Activated CD4-positive, CD25-positive, alpha-beta regulatory T cell (primary cell): ENCODE measurements at regions not wholly inside any gene's neighbourhood (a gene's known extent, or its start where the extent isn't known, plus 50 kb on each side); places are given as distances from the start of the nearest gene placed in this dataset.
"Not testable (repeated sequence)": the region's sequence is repeated elsewhere in the genome, so short reads cannot be mapped to it uniquely, and the experiment has no call there.

ENCODE experiments used
- DNase-seq, 4 experiments: peaks; one replicate each; lab custom pipeline; 2025; lab: John Stamatoyannopoulos, UW

GRCh38 chr14:105678057-105678456 lies 151.7 kb downstream of the TMEM121 start:
- DNase-seq = not testable (repeated sequence)

GRCh38 chr14:105678996-105679958 lies 152.9 kb downstream of the TMEM121 start:
- DNase-seq = not testable (repeated sequence)

- not testable (repeated sequence) for DNase-seq
Observed at GRCh38 chr14:105679959-105680735, 153.8 kb downstream of the TMEM121 start.

GRCh38 chr14:105680736-105681098 lies 154.3 kb downstream of the TMEM121 start:
- DNase-seq = not testable (repeated sequence)

GRCh38 chr14:105681606-105682185 lies 155.3 kb downstream of the TMEM121 start:
- DNase-seq = not testable (repeated sequence)

GRCh38 chr14:105682442-105682841 lies 156.1 kb downstream of the TMEM121 start:
- not testable (repeated sequence) for DNase-seq

- no peak for DNase-seq
Observed at GRCh38 chr14:105682956-105683570, 156.7 kb downstream of the TMEM121 start.

- DNase-seq = not testable (repeated sequence)
Observed at GRCh38 chr14:105684056-105684455, 157.7 kb downstream of the TMEM121 start.

GRCh38 chr14:105684597-105684996 lies 158.2 kb downstream of the TMEM121 start:
- DNase-seq = not testable (repeated sequence)

- no peak for DNase-seq
Observed at GRCh38 chr14:105685003-105685402, 158.6 kb downstream of the TMEM121 start.

- DNase-seq = not testable (repeated sequence)
Observed at GRCh38 chr14:105685605-105686004, 159.2 kb downstream of the TMEM121 start.

GRCh38 chr14:105686050-105686449 lies 159.7 kb downstream of the TMEM121 start:
- not testable (repeated sequence) for DNase-seq

- not testable (repeated sequence) for DNase-seq
Observed at GRCh38 chr14:105686462-105687170, 160.2 kb downstream of the TMEM121 start.

- DNase-seq = not testable (repeated sequence)
Observed at GRCh38 chr14:105687171-105688022, 161.0 kb downstream of the TMEM121 start.

- DNase-seq = not testable (repeated sequence)
Observed at GRCh38 chr14:105688023-105688351, 161.6 kb downstream of the TMEM121 start.

GRCh38 chr14:105688664-105689221 lies 162.4 kb downstream of the TMEM121 start:
- not testable (repeated sequence) for DNase-seq

GRCh38 chr14:105689722-105690121 lies 163.3 kb downstream of the TMEM121 start:
- DNase-seq = no peak

- DNase-seq = no peak
Observed at GRCh38 chr14:105690671-105691070, 164.3 kb downstream of the TMEM121 start.

GRCh38 chr14:105691321-105692109 lies 165.1 kb downstream of the TMEM121 start:
- DNase-seq = not testable (repeated sequence)
